Adrenal gland (tissue), 9 donors: ENCODE measurements at regions not wholly inside any gene's neighbourhood (a gene's known extent, or its start where the extent isn't known, plus 50 kb on each side); places are given as distances from the start of the nearest gene placed in this dataset.

ENCODE experiments used
- DNase-seq, 7 donors: peaks; one replicate each; pipeline ENCODE4 v3.0.0-alpha.2; 2019 to 2020
- H3K27ac ChIP-seq, 5 donors: fragments of 200-600 bp; sonication (generic) in 4 of 5; 1 replicate in 3 of 5; 2 replicates in 2 of 5; pipeline versions ENCODE4 v1.5.1 to v1.8.0; 2016 to 2020; ENCODE audit warnings: mild to moderate bottlenecking in 1 of 5
- H3K27me3 ChIP-seq: fragments of 200-600 bp; 2 replicates; pipeline ENCODE4 v1.8.0; 2021
- H3K36me3 ChIP-seq, 2 donors: fragments of 200-600 bp; replicated peaks in 1 of 2; 1 replicate in 1 of 2; 2 replicates in 1 of 2; pipeline versions ENCODE4 v1.5.1 to v1.8.0; 2018 to 2022
- H3K4me1 ChIP-seq, 2 donors: fragments of 200-600 bp; replicated peaks in 1 of 2; 1 replicate in 1 of 2; 2 replicates in 1 of 2; pipeline versions ENCODE4 v1.5.1 to v1.8.0; 2018 to 2021
- H3K4me3 ChIP-seq, 4 donors: fragments of 200-600 bp; sonication (generic) in 3 of 4; one replicate each; pipeline ENCODE4 v1.5.1; 2016 to 2018
- H3K9me3 ChIP-seq, 3 donors: fragments of 200-600 bp; sonication (generic) in 1 of 3; replicated peaks in 1 of 3; 1 replicate in 2 of 3; 2 replicates in 1 of 3; pipeline versions ENCODE4 v1.5.1 to v1.8.0; 2016 to 2021
- POLR2A ChIP-seq, 2 donors: fragments of 450-650 bp; IDR thresholded peaks; one replicate each; pipeline ENCODE4 v1.6.1; 2017; ENCODE audit warnings: antibody characterized with exemption in 2 of 2, mild to moderate bottlenecking in 2 of 2, moderate library complexity in 1 of 2
- WGBS, 4 donors: extraction: QIAGEN DNeasy Blood & Tissue Kit in 2 of 4; methylation state at CpG; one replicate each; pipeline versions ENCODE4 v1.1.5 to v1.1.7; 2013 to 2017; 5-methylcytosine and 5-hydroxymethylcytosine counted together
- intact Hi-C, 2 donors: fragments of 100-400 bp; cut with DNase I; formaldehyde crosslinking; loops; one replicate each; pipeline versions ENCODE4 v1.14.1 to v1.15.0; 2022 to 2023
- TF ChIP-seq, protein P1 (sequence below), 6 experiments: fragments of 450-650 bp in 4 of 6; fragments of 200-600 bp in 2 of 6; sonication (generic) in 1 of 6; IDR thresholded peaks; 1 replicate in 5 of 6; 2 replicates in 1 of 6; pipeline versions ENCODE4 v1.5.1 to v1.8.0; 2016 to 2021; ENCODE audit warnings: antibody characterized with exemption in 6 of 6, mild to moderate bottlenecking in 2 of 6, moderate library complexity in 1 of 6
- donor health status: healthy with polysubstance abuse.
- donor health status: Bipolar disorder and iron deficiency.
- donor health status: DM: yes; HTN: yes; CAD: no.
- donor health status: DM: no; HTN: no; CAD: no.
- donor health status: DM: no; HTN: no; CAD: no.

DNA sequence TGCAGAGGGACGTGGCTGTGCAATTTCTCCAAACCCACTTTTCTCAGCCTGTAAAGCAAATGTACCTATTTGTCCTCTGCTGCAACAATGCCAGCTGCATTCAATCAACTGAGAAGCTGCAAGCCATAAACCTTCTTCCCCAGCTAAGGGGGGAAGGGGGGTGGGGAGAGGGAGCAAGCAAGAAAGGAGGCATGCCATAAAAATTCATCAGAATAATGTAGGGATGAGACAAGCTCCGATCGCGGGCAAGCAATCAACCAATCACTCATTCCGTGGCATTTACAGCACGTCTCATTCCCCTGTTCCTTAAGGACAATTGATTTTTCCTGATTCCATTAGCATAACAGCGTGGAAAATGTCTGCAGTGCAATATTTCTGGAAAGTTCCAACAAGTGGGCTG, 144.8 kb downstream of the DMRTA2 start:
- 6 to 22% (median 18%) methylated on average over 7 of the region's 7 CpGs for WGBS, 4 donors
- Histone ChIP-seq H3K4me1 (no peaks in the 10 kb centered on the region), H3K36me3 (no peaks in the 10 kb centered on the region), H3K9me3 (no peaks in the 10 kb centered on the region), H3K27me3 (no peaks in the 10 kb centered on the region), H3K4me3 (no peak overlapping the region), H3K27ac (no peak overlapping the region)
- DNase-seq, result no peak
- TF ChIP-seq, protein P1, sequence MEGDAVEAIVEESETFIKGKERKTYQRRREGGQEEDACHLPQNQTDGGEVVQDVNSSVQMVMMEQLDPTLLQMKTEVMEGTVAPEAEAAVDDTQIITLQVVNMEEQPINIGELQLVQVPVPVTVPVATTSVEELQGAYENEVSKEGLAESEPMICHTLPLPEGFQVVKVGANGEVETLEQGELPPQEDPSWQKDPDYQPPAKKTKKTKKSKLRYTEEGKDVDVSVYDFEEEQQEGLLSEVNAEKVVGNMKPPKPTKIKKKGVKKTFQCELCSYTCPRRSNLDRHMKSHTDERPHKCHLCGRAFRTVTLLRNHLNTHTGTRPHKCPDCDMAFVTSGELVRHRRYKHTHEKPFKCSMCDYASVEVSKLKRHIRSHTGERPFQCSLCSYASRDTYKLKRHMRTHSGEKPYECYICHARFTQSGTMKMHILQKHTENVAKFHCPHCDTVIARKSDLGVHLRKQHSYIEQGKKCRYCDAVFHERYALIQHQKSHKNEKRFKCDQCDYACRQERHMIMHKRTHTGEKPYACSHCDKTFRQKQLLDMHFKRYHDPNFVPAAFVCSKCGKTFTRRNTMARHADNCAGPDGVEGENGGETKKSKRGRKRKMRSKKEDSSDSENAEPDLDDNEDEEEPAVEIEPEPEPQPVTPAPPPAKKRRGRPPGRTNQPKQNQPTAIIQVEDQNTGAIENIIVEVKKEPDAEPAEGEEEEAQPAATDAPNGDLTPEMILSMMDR (IDR thresholded peaks at IDR 0.05), result no peak
- no peak for TF ChIP-seq POLR2A (IDR thresholded peaks at IDR 0.05)
- intact Hi-C loops, result no loop called here

DNA sequence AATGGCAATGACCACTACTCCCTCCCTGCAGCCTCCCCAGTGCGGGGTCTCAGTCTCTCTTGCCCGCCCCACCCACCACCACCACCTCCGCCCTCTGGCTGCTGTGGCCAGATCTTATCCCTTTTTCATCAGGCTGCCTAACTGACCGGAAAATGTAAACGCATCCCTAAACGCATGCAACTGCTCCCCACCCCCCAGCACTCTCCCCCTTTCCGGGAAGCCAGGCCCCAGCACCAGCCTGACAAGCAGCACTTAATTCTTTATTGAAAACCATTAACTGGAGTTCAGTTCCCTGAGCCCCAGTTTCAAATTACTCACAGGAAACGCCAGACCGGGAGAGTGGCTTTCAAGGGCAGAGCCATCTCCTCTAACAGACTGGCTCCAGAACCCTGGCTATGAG, 147.7 kb downstream of the DMRTA2 start:
- H3K36me3 ChIP-seq, result no peaks in the 10 kb centered on the region
- no peak for DNase-seq
- intact Hi-C loops, result no loop called here
- H3K27me3 ChIP-seq, result no peaks in the 10 kb centered on the region
- 13 to 17% (median 15%) methylated on average over 8 to 9 of the region's 9 CpGs for WGBS, 4 donors
- TF ChIP-seq, protein P1 (IDR thresholded peaks at IDR 0.05), result no peak
- TF ChIP-seq POLR2A (IDR thresholded peaks at IDR 0.05), result no peak
- H3K9me3 ChIP-seq, result no peaks in the 10 kb centered on the region
- H3K4me1 ChIP-seq, result no peaks in the 10 kb centered on the region
- H3K4me3 ChIP-seq, result no peak overlapping the region
- peak overlapping the region in 1 of 5 donors; percentile 30 for H3K27ac ChIP-seq

DNA sequence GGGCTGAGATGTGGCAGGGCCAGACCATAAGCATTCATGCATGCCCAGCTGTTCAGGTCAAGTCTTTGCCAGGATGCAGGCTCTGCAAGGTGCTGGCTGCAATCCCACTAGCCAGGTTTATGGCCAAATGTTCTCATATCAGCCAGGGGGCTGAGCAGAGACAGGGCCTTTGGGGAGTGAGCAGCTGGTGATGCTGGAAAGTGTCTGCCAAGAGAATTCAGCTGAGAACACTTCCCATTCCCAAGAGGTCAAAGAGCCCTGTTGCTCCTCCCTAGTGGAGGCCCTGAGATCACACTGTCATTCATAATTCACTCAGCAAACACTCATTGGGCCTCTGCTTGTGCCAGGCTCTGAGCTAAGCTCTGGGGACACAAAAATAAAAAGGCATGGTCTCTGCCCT, 150.3 kb downstream of the DMRTA2 start:
- peak overlapping the region in 1 of 5 donors; percentile 17 for H3K27ac ChIP-seq
- H3K36me3 ChIP-seq, result no peaks in the 10 kb centered on the region
- DNase-seq, result no peak
- H3K9me3 ChIP-seq, result no peaks in the 10 kb centered on the region
- no peak overlapping the region for H3K4me3 ChIP-seq
- intact Hi-C loops, result no loop called here
- TF ChIP-seq, protein P1 (IDR thresholded peaks at IDR 0.05), result no peak
- TF ChIP-seq POLR2A (IDR thresholded peaks at IDR 0.05), result no peak
- no peaks in the 10 kb centered on the region for H3K4me1 ChIP-seq
- H3K27me3 ChIP-seq, result no peaks in the 10 kb centered on the region

DNA sequence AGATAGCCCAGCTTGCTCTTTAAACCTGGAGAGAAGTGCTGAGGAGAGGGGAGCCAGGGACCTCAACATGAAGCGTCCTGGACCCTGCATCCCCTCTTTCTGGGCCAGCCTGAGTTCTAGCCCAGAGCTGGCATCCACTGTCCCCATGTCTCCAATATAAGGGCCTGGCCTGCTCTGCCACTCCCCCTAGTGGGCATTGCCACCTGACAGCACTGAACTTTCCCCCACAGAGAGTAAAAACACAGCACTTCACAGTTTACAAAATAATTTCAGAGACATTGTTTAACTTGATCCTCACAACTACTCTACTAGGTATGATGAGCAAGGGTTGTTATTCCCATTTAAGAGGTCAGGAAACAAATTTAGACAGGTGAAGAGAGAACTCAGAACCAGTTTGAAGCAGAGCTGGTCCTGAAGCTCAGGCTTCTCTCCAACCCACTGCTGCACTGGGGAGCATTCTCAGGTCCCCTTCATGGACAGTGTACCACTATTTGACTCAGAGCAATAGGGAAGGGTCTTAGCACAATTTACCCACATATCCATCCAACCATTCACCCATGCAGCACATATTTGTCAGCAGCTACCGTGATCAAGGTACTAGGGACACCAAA, 151.2 kb downstream of the DMRTA2 start:
- intact Hi-C loops, result no loop called here
- WGBS, 4 donors, result 35 to 68% (median 53%) methylated on average over 2 of the region's 2 CpGs
- H3K27me3 ChIP-seq, result no peaks in the 10 kb centered on the region

More for the DNA sequence above, 151.2 kb downstream of the DMRTA2 start:
- TF ChIP-seq, protein P1 (IDR thresholded peaks at IDR 0.05), result peak; percentile 18 to 55 (median 46)
- no peak for TF ChIP-seq POLR2A (IDR thresholded peaks at IDR 0.05)
- Histone ChIP-seq H3K9me3 (no peaks in the 10 kb centered on the region), H3K27ac (no peak overlapping the region), H3K36me3 (no peaks in the 10 kb centered on the region), H3K4me1 (no peaks in the 10 kb centered on the region), H3K4me3 (no peak overlapping the region)
- peak; percentile 21 to 77 (median 31) for DNase-seq
